CD8-positive, alpha-beta memory T cell (primary cell): ENCODE measurements at regions not wholly inside any gene's neighbourhood (a gene's known extent, or its start where the extent isn't known, plus 50 kb on each side); places are given as distances from the start of the nearest gene placed in this dataset.

Source experiments
- CTCF ChIA-PET: fragments of 350-600 bp; sonication (Branson Sonifier 250); formaldehyde crosslinking; loops from one replicate; lab custom pipeline; 2021; ENCODE audit warnings: antibody characterized with exemption; lab: Charles Lee
- POLR2A ChIA-PET: fragments of 350-600 bp; sonication (Branson Sonifier 250); formaldehyde crosslinking; loops from one replicate; lab custom pipeline; 2021; ENCODE audit warnings: antibody characterized with exemption; lab: Charles Lee
- DNase-seq, 5 donors: peaks; one replicate each; pipeline versions ENCODE4 v3.0.0 to v3.0.0-alpha.2; 2020 to 2022; ENCODE audit warnings: mixed read lengths in 1 of 5
- H3K27ac ChIP-seq: one replicate; pipeline ENCODE4 v1.7.0; 2013; ENCODE audit warnings: low read depth, mild to moderate bottlenecking, low read length, moderate library complexity
- H3K27me3 ChIP-seq: 2 replicates; pipeline ENCODE4 v1.7.0; 2013; ENCODE audit warnings: low read length, mild to moderate bottlenecking; ENCODE audit not compliant: insufficient read depth, poor library complexity, severe bottlenecking
- H3K36me3 ChIP-seq: 2 replicates; pipeline ENCODE4 v1.7.0; 2013; ENCODE audit warnings: mild to moderate bottlenecking, low read length, moderate library complexity; ENCODE audit not compliant: insufficient read depth
- H3K4me1 ChIP-seq: 2 replicates; pipeline ENCODE4 v1.7.0; 2013; ENCODE audit warnings: mild to moderate bottlenecking, low read length, moderate library complexity; ENCODE audit not compliant: insufficient read depth
- H3K4me3 ChIP-seq: 2 replicates; pipeline ENCODE4 v1.7.0; 2013; ENCODE audit warnings: mild to moderate bottlenecking, low read length
- H3K9me3 ChIP-seq: 2 replicates; pipeline ENCODE4 v1.7.0; 2013; ENCODE audit warnings: mild to moderate bottlenecking, low read length
- H3K27ac Mint-ChIP-seq, 8 donors: one replicate each; pipeline ENCODE4 v1.8.0; 2020 to 2021; ENCODE audit warnings: mixed read lengths in 8 of 8, mild to moderate bottlenecking in 6 of 8, inconsistent platforms in 3 of 8, moderate library complexity in 3 of 8
- H3K27me3 Mint-ChIP-seq, 2 donors: one replicate each; pipeline ENCODE4 v1.8.0; 2020 to 2021; ENCODE audit warnings: mixed read lengths in 2 of 2, mild to moderate bottlenecking in 1 of 2, moderate library complexity in 1 of 2
- H3K36me3 Mint-ChIP-seq, 3 donors: one replicate each; pipeline ENCODE4 v1.8.0; 2020 to 2021; ENCODE audit warnings: mixed read lengths in 3 of 3, inconsistent platforms in 1 of 3, mild to moderate bottlenecking in 1 of 3
- H3K4me1 Mint-ChIP-seq, 3 donors: one replicate each; pipeline ENCODE4 v1.8.0; 2020 to 2021; ENCODE audit warnings: mixed read lengths in 3 of 3, inconsistent platforms in 1 of 3, mild to moderate bottlenecking in 1 of 3
- H3K4me3 Mint-ChIP-seq, 7 donors: one replicate each; pipeline ENCODE4 v1.8.0; 2020 to 2021; ENCODE audit warnings: mixed read lengths in 7 of 7, mild to moderate bottlenecking in 6 of 7, moderate library complexity in 4 of 7, inconsistent platforms in 2 of 7
- H3K9me3 Mint-ChIP-seq, 5 donors: one replicate each; pipeline ENCODE4 v1.8.0; 2020 to 2022; ENCODE audit warnings: mixed read lengths in 5 of 5, mild to moderate bottlenecking in 3 of 5, moderate library complexity in 2 of 5, inconsistent platforms in 1 of 5

- ChIA-PET CTCF (no interaction called here), POLR2A (no interaction called here)
- H3K36me3 ChIP-seq = no peaks in the 10 kb centered on the region
- no peak overlapping the region for H3K27ac ChIP-seq
- Mint-ChIP-seq H3K9me3 (peaks cover 2 to 42% (median 7%) of the 10 kb centered on the region in 5 donors), H3K4me1 (no peaks in the 10 kb centered on the region), H3K27ac (no peak overlapping the region), H3K36me3 (no peaks in the 10 kb centered on the region), H3K4me3 (no peak overlapping the region), H3K27me3 (peaks cover 0 to 1% of the 10 kb centered on the region in 2 donors)
- no peak overlapping the region for H3K4me3 ChIP-seq
- no peaks in the 10 kb centered on the region for H3K27me3 ChIP-seq
- no peaks in the 10 kb centered on the region for H3K4me1 ChIP-seq
- no peaks in the 10 kb centered on the region for H3K9me3 ChIP-seq
- DNase-seq = no peak
These were observed 717.5 kb downstream of the RERGL start for GRCh38 chr12:17372508-17372907.

GRCh38 chr12:17371491-17372215 is 718.3 kb downstream of the RERGL start:
- no peak overlapping the region for H3K27ac Mint-ChIP-seq
- H3K9me3 Mint-ChIP-seq = peaks cover 4 to 33% (median 7%) of the 10 kb centered on the region in 5 donors
- no peaks in the 10 kb centered on the region for H3K4me1 Mint-ChIP-seq
- Histone ChIP-seq H3K27me3 (no peaks in the 10 kb centered on the region), H3K36me3 (no peaks in the 10 kb centered on the region), H3K27ac (no peak overlapping the region), H3K4me1 (no peaks in the 10 kb centered on the region), H3K4me3 (no peak overlapping the region), H3K9me3 (no peaks in the 10 kb centered on the region)
- peaks cover 0 to 1% of the 10 kb centered on the region in 2 donors for H3K27me3 Mint-ChIP-seq
- DNase-seq = no peak
- H3K4me3 Mint-ChIP-seq = no peak overlapping the region
- ChIA-PET CTCF (no interaction called here), POLR2A (no interaction called here)
- H3K36me3 Mint-ChIP-seq = no peaks in the 10 kb centered on the region

DNA sequence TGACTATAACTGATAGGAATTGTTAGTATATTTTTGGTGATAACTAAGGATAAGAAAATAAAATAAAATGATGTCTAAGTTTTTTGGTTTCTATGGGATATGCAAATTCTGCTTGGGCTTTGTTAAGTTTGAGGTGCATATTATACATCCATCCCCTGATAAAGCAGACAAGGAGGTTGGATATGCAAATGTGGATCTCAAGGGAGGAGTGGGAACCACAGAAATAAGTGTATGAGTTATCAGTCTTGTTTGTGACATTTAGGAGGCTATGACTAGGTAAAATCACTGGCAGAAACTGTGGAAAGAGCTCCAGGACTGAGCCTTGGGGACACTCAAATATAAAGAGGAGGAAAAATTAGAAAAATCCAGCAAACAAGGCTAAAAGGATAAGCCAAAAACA is 719.4 kb downstream of the RERGL start:
- Mint-ChIP-seq H3K4me1 (no peaks in the 10 kb centered on the region), H3K27ac (no peak overlapping the region), H3K4me3 (no peak overlapping the region), H3K36me3 (no peaks in the 10 kb centered on the region), H3K9me3 (peaks cover 7 to 23% (median 12%) of the 10 kb centered on the region in 5 donors), H3K27me3 (peaks cover 0 to 1% of the 10 kb centered on the region in 2 donors)
- Histone ChIP-seq H3K9me3 (no peaks in the 10 kb centered on the region), H3K27ac (no peak overlapping the region), H3K4me3 (no peak overlapping the region), H3K36me3 (no peaks in the 10 kb centered on the region), H3K4me1 (no peaks in the 10 kb centered on the region), H3K27me3 (no peaks in the 10 kb centered on the region)
- ChIA-PET POLR2A (no interaction called here), CTCF (no interaction called here)
- no peak for DNase-seq

DNA sequence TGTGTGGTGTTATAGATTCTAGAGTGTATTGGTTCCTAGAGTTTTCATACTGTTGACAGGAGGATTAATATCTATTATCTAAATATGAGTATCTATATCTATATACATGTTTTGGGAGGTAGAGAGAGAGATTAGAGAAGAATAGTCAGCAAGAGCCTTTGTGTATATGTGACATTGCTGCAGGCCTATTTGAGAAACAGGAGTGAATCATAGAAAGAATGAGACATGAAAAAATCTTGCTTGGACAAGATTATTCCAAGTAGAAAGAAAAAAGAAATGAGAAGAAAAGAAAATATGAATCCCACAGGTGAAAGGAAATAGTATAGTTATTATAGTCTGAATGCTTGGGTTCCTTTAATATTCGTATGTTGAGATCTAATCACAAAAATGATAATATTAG is 720.4 kb downstream of the RERGL start:
- H3K4me3 ChIP-seq = no peak overlapping the region
- no peaks in the 10 kb centered on the region for H3K4me1 ChIP-seq
- ChIA-PET CTCF (no interaction called here), POLR2A (no interaction called here)
- H3K27ac ChIP-seq = no peak overlapping the region
- Mint-ChIP-seq H3K9me3 (peaks cover 6 to 17% (median 12%) of the 10 kb centered on the region in 5 donors), H3K4me1 (no peaks in the 10 kb centered on the region), H3K4me3 (no peak overlapping the region), H3K27ac (no peak overlapping the region), H3K36me3 (no peaks in the 10 kb centered on the region), H3K27me3 (peaks cover 0 to 1% of the 10 kb centered on the region in 2 donors)
- H3K9me3 ChIP-seq = no peaks in the 10 kb centered on the region
- no peaks in the 10 kb centered on the region for H3K36me3 ChIP-seq
- H3K27me3 ChIP-seq = no peaks in the 10 kb centered on the region
- no peak for DNase-seq

DNA sequence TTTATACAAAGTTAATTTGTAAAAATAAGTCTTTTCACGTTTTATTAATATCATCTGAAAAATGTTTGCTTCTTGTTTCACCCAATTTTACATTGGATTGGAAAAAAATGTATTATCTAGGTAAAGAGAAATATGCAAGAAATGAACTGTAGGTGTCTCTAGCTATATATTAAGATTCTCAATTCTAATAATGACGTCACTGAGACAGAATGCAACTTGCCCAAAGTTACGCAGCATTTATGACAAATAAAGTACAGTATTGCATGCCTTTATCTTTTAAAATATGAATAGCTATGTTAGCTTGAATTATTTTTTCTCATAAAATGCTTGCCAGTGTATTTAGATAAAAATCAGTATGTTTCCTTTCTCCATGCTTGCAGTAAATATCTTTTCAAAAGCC is 728.8 kb downstream of the RERGL start:
- Histone ChIP-seq H3K4me3 (no peak overlapping the region), H3K9me3 (no peaks in the 10 kb centered on the region), H3K27me3 (no peaks in the 10 kb centered on the region), H3K27ac (no peak overlapping the region), H3K4me1 (no peaks in the 10 kb centered on the region), H3K36me3 (no peaks in the 10 kb centered on the region)
- POLR2A ChIA-PET = no interaction called here
- CTCF ChIA-PET = no interaction called here
- Mint-ChIP-seq H3K4me1 (no peaks in the 10 kb centered on the region), H3K27ac (no peak overlapping the region), H3K27me3 (no peaks in the 10 kb centered on the region), H3K9me3 (peaks cover 0 to 30% (median 9%) of the 10 kb centered on the region in 5 donors), H3K4me3 (no peak overlapping the region), H3K36me3 (no peaks in the 10 kb centered on the region)
- DNase-seq = no peak

DNA sequence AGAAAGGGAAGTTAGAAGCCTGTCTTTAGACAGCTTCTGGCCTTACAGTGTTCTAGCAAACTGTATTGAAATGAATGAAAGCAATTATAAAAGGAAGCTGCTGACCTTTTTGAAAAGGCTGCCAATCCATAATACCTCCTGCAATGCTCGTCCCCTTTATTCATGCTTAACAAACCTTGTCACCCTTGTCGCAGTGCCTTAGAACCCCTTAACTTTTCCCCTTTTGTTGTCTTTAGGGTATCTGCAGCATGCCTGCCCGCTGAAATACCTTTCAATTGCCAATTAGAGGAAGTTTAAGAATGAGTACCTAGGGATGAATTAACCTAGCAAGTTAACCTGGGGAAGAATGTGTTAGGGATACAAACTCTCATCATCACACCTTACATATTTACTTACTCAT is 731.2 kb downstream of the RERGL start:
- H3K36me3 Mint-ChIP-seq = no peaks in the 10 kb centered on the region
- no peaks in the 10 kb centered on the region for H3K27me3 Mint-ChIP-seq

GRCh38 chr12:17357396-17357795 is 732.6 kb downstream of the RERGL start:
- ChIA-PET CTCF (no interaction called here), POLR2A (no interaction called here)
- Mint-ChIP-seq H3K9me3 (peaks cover 0 to 48% (median 9%) of the 10 kb centered on the region in 5 donors), H3K4me1 (no peaks in the 10 kb centered on the region), H3K27ac (no peak overlapping the region), H3K36me3 (no peaks in the 10 kb centered on the region), H3K4me3 (no peak overlapping the region), H3K27me3 (no peaks in the 10 kb centered on the region)
- H3K4me1 ChIP-seq = no peaks in the 10 kb centered on the region
- no peaks in the 10 kb centered on the region for H3K36me3 ChIP-seq
- no peak for DNase-seq
- no peak overlapping the region for H3K4me3 ChIP-seq
- no peak overlapping the region for H3K27ac ChIP-seq
- no peaks in the 10 kb centered on the region for H3K9me3 ChIP-seq
- no peaks in the 10 kb centered on the region for H3K27me3 ChIP-seq

More for the DNA sequence above, 731.2 kb downstream of the RERGL start:
- no peak overlapping the region for H3K27ac Mint-ChIP-seq
- CTCF ChIA-PET = no interaction called here
- peaks cover 1 to 40% (median 6%) of the 10 kb centered on the region in 5 donors for H3K9me3 Mint-ChIP-seq
- H3K4me3 ChIP-seq = no peak overlapping the region
- H3K27ac ChIP-seq = no peak overlapping the region
- DNase-seq = no peak
- no peaks in the 10 kb centered on the region for H3K27me3 ChIP-seq
- no peaks in the 10 kb centered on the region for H3K4me1 Mint-ChIP-seq
- POLR2A ChIA-PET = no interaction called here
- no peaks in the 10 kb centered on the region for H3K9me3 ChIP-seq
- no peaks in the 10 kb centered on the region for H3K4me1 ChIP-seq
- no peak overlapping the region for H3K4me3 Mint-ChIP-seq
- no peaks in the 10 kb centered on the region for H3K36me3 ChIP-seq

DNA sequence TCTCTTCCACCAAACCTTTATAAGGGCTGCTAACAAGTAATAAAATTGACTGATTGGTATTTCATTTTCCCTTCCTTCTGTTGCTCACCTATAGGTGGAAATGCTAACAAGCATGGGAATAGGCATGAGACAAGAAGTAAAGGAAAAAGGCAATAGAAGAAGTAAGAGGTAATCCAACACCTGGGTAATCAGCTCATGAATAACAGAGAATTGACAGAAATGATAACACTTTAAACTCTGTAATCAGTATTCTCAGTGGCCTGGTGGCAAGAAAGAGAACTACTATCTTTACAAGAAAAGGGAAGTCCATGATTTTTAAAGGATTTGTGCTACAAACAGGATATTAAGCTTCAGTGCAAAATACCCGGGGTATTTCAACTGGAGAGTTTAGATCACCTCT is 737.8 kb downstream of the RERGL start:
- Mint-ChIP-seq H3K27me3 (no peaks in the 10 kb centered on the region), H3K36me3 (no peaks in the 10 kb centered on the region), H3K4me1 (no peaks in the 10 kb centered on the region), H3K9me3 (peaks cover 4 to 56% (median 6%) of the 10 kb centered on the region in 5 donors), H3K27ac (no peak overlapping the region), H3K4me3 (no peak overlapping the region)
- no peak for DNase-seq
- Histone ChIP-seq H3K4me1 (no peaks in the 10 kb centered on the region), H3K27ac (no peak overlapping the region), H3K9me3 (no peaks in the 10 kb centered on the region), H3K27me3 (no peaks in the 10 kb centered on the region), H3K36me3 (no peaks in the 10 kb centered on the region), H3K4me3 (no peak overlapping the region)
- POLR2A ChIA-PET = no interaction called here
- CTCF ChIA-PET = no interaction called here
